ENCODE measurements at regions not wholly inside any gene's neighbourhood (a gene's known extent, or its start where the extent isn't known, plus 50 kb on each side); places are given as distances from the start of the nearest gene placed in this dataset.

- Histone ChIP-seq H2AFZ (no peak overlapping the region), H4K20me1 (ENCODE audit: insufficient read depth, poor library complexity, severe bottlenecking) (no peaks in the 10 kb centered on the region), H3K4me2 (no peak overlapping the region), H3K27ac (no peak overlapping the region), H3K27me3 (no peaks in the 10 kb centered on the region), H3K36me3 (replicated peaks; ENCODE audit: insufficient read depth, low read depth) (no peaks in the 10 kb centered on the region), H3K4me3 (no peak overlapping the region), H3K9me2 (replicated peaks; ENCODE audit: insufficient read depth) (no peaks in the 10 kb centered on the region), H3K4me1 (ENCODE audit: insufficient read depth) (no peaks in the 10 kb centered on the region), H3K9me3 (ENCODE audit: low read depth) (no peaks in the 10 kb centered on the region), H3K79me2 (no peaks in the 10 kb centered on the region)
- no peak for DNase-seq (ENCODE audit: low spot score)
- WGBS (ENCODE audit: low lambda C conversion rate, missing lambda C conversion rate): 88% methylated on average over 3 of the region's 3 CpGs
- TF ChIP-seq EZH2 (IDR thresholded peaks at IDR 0.05; ENCODE audit: borderline replicate concordance): no peak
- no peak for TF ChIP-seq CTCF (IDR thresholded peaks at IDR 0.05; ENCODE audit: poor library complexity)
- no peak for TF ChIP-seq EZH2phosphoT487 (IDR thresholded peaks at IDR 0.05; ENCODE audit: low read depth, severe bottlenecking, unreplicated experiment)
Observed at GRCh38 chr6:141607956-141608355, 524.8 kb upstream of the GJE1 start.

GRCh38 chr6:141598487-141598886 is 534.2 kb upstream of the GJE1 start:
- Histone ChIP-seq H4K20me1 (ENCODE audit: insufficient read depth, poor library complexity, severe bottlenecking) (no peaks in the 10 kb centered on the region), H3K9me2 (replicated peaks; ENCODE audit: insufficient read depth) (no peaks in the 10 kb centered on the region), H3K36me3 (replicated peaks; ENCODE audit: insufficient read depth, low read depth) (no peaks in the 10 kb centered on the region), H3K27ac (no peak overlapping the region), H3K27me3 (no peaks in the 10 kb centered on the region), H3K4me1 (ENCODE audit: insufficient read depth) (no peaks in the 10 kb centered on the region), H3K4me2 (no peak overlapping the region), H3K79me2 (no peaks in the 10 kb centered on the region), H3K9me3 (ENCODE audit: low read depth) (no peaks in the 10 kb centered on the region), H3K4me3 (no peak overlapping the region), H2AFZ (no peak overlapping the region)
- TF ChIP-seq EZH2phosphoT487 (IDR thresholded peaks at IDR 0.05; ENCODE audit: low read depth, severe bottlenecking, unreplicated experiment) (no peak), EZH2 (IDR thresholded peaks at IDR 0.05; ENCODE audit: borderline replicate concordance) (no peak), CTCF (IDR thresholded peaks at IDR 0.05; ENCODE audit: poor library complexity) (no peak)
- no peak for DNase-seq (ENCODE audit: low spot score)

GRCh38 chr6:141594874-141595273 is 537.9 kb upstream of the GJE1 start:
- Histone ChIP-seq H3K4me1 (ENCODE audit: insufficient read depth) (no peaks in the 10 kb centered on the region), H3K4me3 (no peak overlapping the region), H3K27ac (no peak overlapping the region), H3K9me2 (replicated peaks; ENCODE audit: insufficient read depth) (no peaks in the 10 kb centered on the region), H3K36me3 (replicated peaks; ENCODE audit: insufficient read depth, low read depth) (no peaks in the 10 kb centered on the region), H3K4me2 (no peak overlapping the region), H3K9me3 (ENCODE audit: low read depth) (no peaks in the 10 kb centered on the region), H3K79me2 (no peaks in the 10 kb centered on the region), H4K20me1 (ENCODE audit: insufficient read depth, poor library complexity, severe bottlenecking) (no peaks in the 10 kb centered on the region), H2AFZ (no peak overlapping the region), H3K27me3 (no peaks in the 10 kb centered on the region)
- DNase-seq (ENCODE audit: low spot score): no peak
- TF ChIP-seq EZH2 (IDR thresholded peaks at IDR 0.05; ENCODE audit: borderline replicate concordance): no peak
- TF ChIP-seq CTCF (IDR thresholded peaks at IDR 0.05; ENCODE audit: poor library complexity): no peak
- TF ChIP-seq EZH2phosphoT487 (IDR thresholded peaks at IDR 0.05; ENCODE audit: low read depth, severe bottlenecking, unreplicated experiment): no peak

GRCh38 chr6:141593311-141593710 is 539.4 kb upstream of the GJE1 start:
- H3K79me2 ChIP-seq: no peaks in the 10 kb centered on the region
- no peaks in the 10 kb centered on the region for H4K20me1 ChIP-seq (ENCODE audit: insufficient read depth, poor library complexity, severe bottlenecking)
- TF ChIP-seq CTCF (IDR thresholded peaks at IDR 0.05; ENCODE audit: poor library complexity): no peak
- no peak for TF ChIP-seq EZH2 (IDR thresholded peaks at IDR 0.05; ENCODE audit: borderline replicate concordance)
- TF ChIP-seq EZH2phosphoT487 (IDR thresholded peaks at IDR 0.05; ENCODE audit: low read depth, severe bottlenecking, unreplicated experiment): no peak
- H3K36me3 ChIP-seq (replicated peaks; ENCODE audit: insufficient read depth, low read depth): no peaks in the 10 kb centered on the region
- H3K27me3 ChIP-seq: no peaks in the 10 kb centered on the region
- no peak overlapping the region for H3K4me2 ChIP-seq
- WGBS (ENCODE audit: low lambda C conversion rate, missing lambda C conversion rate): 87% methylated on average over 2 of the region's 2 CpGs
- no peak for DNase-seq (ENCODE audit: low spot score)
- H3K4me1 ChIP-seq (ENCODE audit: insufficient read depth): no peaks in the 10 kb centered on the region
- no peak overlapping the region for H3K27ac ChIP-seq
- no peaks in the 10 kb centered on the region for H3K9me2 ChIP-seq (replicated peaks; ENCODE audit: insufficient read depth)
- H3K4me3 ChIP-seq: no peak overlapping the region
- H3K9me3 ChIP-seq (ENCODE audit: low read depth): no peaks in the 10 kb centered on the region
- H2AFZ ChIP-seq: no peak overlapping the region

Data from hepatocyte (in vitro differentiated cells).